ENCODE measurements at regions not wholly inside any gene's neighbourhood (a gene's known extent, or its start where the extent isn't known, plus 50 kb on each side); places are given as distances from the start of the nearest gene placed in this dataset.
"Not testable (repeated sequence)": the region's sequence is repeated elsewhere in the genome, so short reads cannot be mapped to it uniquely, and the experiment has no call there.

DNA sequence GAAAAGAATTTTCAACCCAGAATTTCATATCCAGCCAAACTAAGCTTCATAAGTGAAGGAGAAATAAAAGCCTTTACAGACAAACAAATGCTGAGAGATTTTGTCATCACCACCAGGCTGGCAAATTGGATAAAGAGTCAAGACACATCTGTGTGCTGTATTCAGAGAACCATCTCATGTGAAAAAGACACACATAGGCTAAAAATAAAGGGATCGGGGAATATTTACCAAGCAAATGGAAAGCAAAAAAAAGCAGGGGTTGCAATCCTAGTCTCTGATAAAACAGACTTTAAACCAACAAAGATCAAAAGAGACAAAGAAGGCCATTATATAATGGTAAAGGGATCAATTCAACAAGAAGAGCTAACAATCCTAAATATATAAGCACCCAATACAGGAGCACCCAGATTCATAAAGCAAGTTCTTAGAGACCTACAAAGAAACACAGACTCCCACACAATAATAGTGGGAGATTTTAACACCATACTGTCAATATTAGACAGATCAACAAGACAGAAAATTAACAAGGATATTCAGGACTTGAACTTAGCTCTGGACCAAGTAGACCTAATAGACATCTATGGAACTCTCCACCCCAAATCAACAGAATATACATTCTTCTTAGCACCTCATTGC lies 55.9 kb upstream of the ACSM6 start:
- CTCF ChIA-PET; intact Hi-C loops (cut with micrococcal nuclease); H3K27ac Mint-ChIP-seq; DNase-seq; H3K4me1 Mint-ChIP-seq (ENCODE audit: low read depth); H3K36me3 Mint-ChIP-seq (ENCODE audit: low read depth); H3K27me3 Mint-ChIP-seq (ENCODE audit: low read depth); H3K4me3 Mint-ChIP-seq; H3K9me3 Mint-ChIP-seq: not testable (repeated sequence)

GRCh38 chr10:95134490-95134889 lies 59.5 kb upstream of the ACSM6 start:
- intact Hi-C loops (cut with micrococcal nuclease): no loop called here
- H3K4me1 Mint-ChIP-seq (ENCODE audit: low read depth): no peaks in the 10 kb centered on the region
- no peaks in the 10 kb centered on the region for H3K36me3 Mint-ChIP-seq (ENCODE audit: low read depth)
- no peak overlapping the region for H3K27ac Mint-ChIP-seq
- H3K27me3 Mint-ChIP-seq (ENCODE audit: low read depth): no peaks in the 10 kb centered on the region
- H3K4me3 Mint-ChIP-seq: no peak overlapping the region
- DNase-seq: no peak
- CTCF ChIA-PET: interaction anchor here (1.0 to 2.4 kb wide), 6 partner anchors 107 to 231 kb away, joined by 4 to 16 read pairs (median 9); no protein-coding TSS in a partner anchor
- H3K9me3 Mint-ChIP-seq: no peaks in the 10 kb centered on the region

DNA sequence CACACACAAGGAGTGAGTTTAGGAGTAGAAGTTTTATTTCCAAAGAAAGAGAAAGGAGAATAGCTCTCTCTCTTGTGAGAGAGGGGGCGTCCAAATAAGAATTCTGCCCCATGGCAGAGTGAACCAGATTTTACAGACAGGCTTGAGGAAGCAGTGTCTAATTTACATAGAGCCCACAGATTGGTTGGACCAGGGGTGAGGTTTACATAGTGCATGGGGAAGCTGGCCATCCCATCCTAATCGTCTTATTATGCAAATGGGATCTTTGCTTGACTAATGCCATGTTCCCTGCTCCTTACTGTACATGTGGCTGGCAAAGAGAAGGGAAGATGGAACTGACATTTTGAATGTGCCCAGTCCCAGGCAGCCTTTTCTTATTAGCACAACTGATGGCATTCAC lies 60.0 kb upstream of the ACSM6 start:
- Mint-ChIP-seq H3K36me3 (ENCODE audit: low read depth) (no peaks in the 10 kb centered on the region), H3K4me3 (no peak overlapping the region), H3K27ac (no peak overlapping the region), H3K9me3 (no peaks in the 10 kb centered on the region), H3K27me3 (ENCODE audit: low read depth) (no peaks in the 10 kb centered on the region), H3K4me1 (ENCODE audit: low read depth) (no peaks in the 10 kb centered on the region)
- DNase-seq: no peak
- intact Hi-C loops (cut with micrococcal nuclease): loop anchor here (1.0 to 2.0 kb wide), 4 partner anchors 49 to 467 kb away; no protein-coding TSS in a partner anchor
- CTCF ChIA-PET: interaction anchor here (0.6 to 2.4 kb wide), 9 partner anchors 8 to 1153 kb away, joined by 3 to 16 read pairs (median 6); no protein-coding TSS in a partner anchor

DNA sequence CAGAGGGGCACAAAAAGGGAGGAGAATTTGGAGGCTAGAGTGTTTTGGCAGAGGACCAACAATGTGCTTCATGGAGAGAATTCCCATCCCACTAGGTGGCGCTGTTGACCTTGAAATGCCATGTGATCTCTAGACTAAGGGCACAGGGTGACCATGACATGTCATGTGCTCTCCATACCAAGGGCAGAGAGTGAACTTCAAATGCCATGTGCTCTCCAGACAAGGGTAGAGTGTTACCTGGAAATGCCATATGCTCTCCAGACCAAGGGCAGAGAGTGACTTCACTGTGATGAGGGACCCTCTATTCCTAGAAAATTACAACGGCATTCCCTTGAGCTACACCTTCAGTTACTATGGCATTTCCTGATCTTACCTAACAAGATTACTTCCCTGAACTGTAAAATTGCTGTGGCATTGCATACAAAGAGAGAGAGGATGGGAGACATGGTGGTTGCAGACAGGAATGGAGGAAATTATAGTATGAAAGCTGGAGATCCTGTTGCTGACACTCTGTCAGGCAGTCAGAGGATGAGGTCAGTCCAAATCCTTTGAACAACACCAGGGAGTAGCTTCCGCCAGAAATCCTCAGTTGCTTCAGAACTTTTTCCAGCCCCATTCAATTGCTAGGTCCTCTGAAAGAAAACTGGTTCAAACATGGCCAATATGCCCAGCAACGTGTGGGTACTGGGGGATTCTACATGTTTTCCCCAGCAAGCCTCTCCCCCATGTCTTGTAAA lies 60.9 kb upstream of the ACSM6 start:
- Mint-ChIP-seq H3K4me1 (ENCODE audit: low read depth) (no peaks in the 10 kb centered on the region), H3K4me3 (no peak overlapping the region), H3K9me3 (no peaks in the 10 kb centered on the region), H3K27me3 (ENCODE audit: low read depth) (no peaks in the 10 kb centered on the region), H3K36me3 (ENCODE audit: low read depth) (no peaks in the 10 kb centered on the region), H3K27ac (no peak overlapping the region)
- intact Hi-C loops (cut with micrococcal nuclease): loop anchor here (1.0 to 2.0 kb wide), 4 partner anchors 50 to 468 kb away; no protein-coding TSS in a partner anchor
- CTCF ChIA-PET: interaction anchor here (0.6 to 2.4 kb wide), 10 partner anchors 9 to 1153 kb away, joined by 3 to 16 read pairs (median 6); no protein-coding TSS in a partner anchor
- peak; percentile 88 for DNase-seq

- CTCF ChIA-PET; DNase-seq; H3K27me3 Mint-ChIP-seq (ENCODE audit: low read depth); intact Hi-C loops (cut with micrococcal nuclease); H3K27ac Mint-ChIP-seq; H3K9me3 Mint-ChIP-seq; H3K4me3 Mint-ChIP-seq; H3K36me3 Mint-ChIP-seq (ENCODE audit: low read depth); H3K4me1 Mint-ChIP-seq (ENCODE audit: low read depth): not testable (repeated sequence)
These were observed 61.1 kb upstream of the CYP2C8 start for GRCh38 chr10:95130429-95130828.

DNA sequence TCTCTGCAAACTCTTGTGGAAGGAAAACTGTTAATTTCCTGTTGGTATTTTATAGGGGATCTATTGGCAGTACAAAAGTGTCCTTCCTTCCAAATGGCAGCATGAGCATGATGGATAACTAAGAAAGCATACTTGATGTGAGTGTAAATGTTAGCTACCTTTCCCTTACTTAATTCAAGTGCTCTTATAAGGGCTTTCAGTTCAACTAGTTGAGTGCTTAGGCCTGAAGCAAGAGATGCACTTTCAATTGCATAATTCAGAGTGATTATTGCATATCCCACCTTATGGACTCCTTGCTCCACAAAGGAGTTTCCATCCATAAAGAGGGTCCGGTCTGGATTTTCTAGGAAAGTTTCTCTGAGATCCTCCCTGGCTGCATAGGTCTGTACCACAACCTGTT lies 56.3 kb upstream of the CYP2C8 start:
- CTCF ChIA-PET: interaction anchor here (2.5 kb wide), 1 partner anchor 118 kb away, joined by 7 read pairs; no protein-coding TSS in a partner anchor
- no peak overlapping the region for H3K27ac Mint-ChIP-seq
- H3K4me3 Mint-ChIP-seq: no peak overlapping the region
- intact Hi-C loops (cut with micrococcal nuclease): no loop called here
- H3K27me3 Mint-ChIP-seq (ENCODE audit: low read depth): no peaks in the 10 kb centered on the region
- H3K9me3 Mint-ChIP-seq: peaks cover 5% of the 10 kb centered on the region
- no peak for DNase-seq
- no peaks in the 10 kb centered on the region for H3K4me1 Mint-ChIP-seq (ENCODE audit: low read depth)
- H3K36me3 Mint-ChIP-seq (ENCODE audit: low read depth): no peaks in the 10 kb centered on the region

DNA sequence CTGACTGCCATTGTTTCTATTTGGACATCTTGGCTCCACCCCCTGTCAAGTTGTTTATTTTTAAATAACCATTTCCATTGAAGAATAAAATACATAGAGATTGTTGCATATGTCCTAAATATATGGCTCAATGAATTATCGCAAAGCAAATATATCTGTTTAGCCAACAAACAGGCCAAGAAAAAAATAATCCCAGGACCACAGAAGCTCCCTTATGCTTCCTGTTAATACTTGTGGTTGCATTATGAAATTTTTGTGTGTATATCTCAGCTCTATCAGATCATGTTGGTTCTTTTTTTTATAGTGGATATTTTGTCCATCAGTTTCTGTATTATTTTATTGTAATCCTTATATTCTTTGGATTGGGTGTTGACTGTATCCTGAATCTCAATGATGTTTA lies 53.4 kb upstream of the CYP2C8 start:
- no peak overlapping the region for H3K4me3 Mint-ChIP-seq
- CTCF ChIA-PET: interaction anchor here (0.6 kb wide), 1 partner anchor 123 kb away, joined by 3 read pairs; no protein-coding TSS in a partner anchor
- no peaks in the 10 kb centered on the region for H3K4me1 Mint-ChIP-seq (ENCODE audit: low read depth)
- peaks cover 4% of the 10 kb centered on the region for H3K27me3 Mint-ChIP-seq (ENCODE audit: low read depth)
- intact Hi-C loops (cut with micrococcal nuclease): no loop called here
- no peaks in the 10 kb centered on the region for H3K36me3 Mint-ChIP-seq (ENCODE audit: low read depth)
- H3K27ac Mint-ChIP-seq: no peak overlapping the region
- DNase-seq: no peak
- peaks cover 12% of the 10 kb centered on the region for H3K9me3 Mint-ChIP-seq

- Mint-ChIP-seq H3K36me3 (ENCODE audit: low read depth) (no peaks in the 10 kb centered on the region), H3K9me3 (peaks cover 12% of the 10 kb centered on the region), H3K4me1 (ENCODE audit: low read depth) (no peaks in the 10 kb centered on the region), H3K27me3 (ENCODE audit: low read depth) (peaks cover 4% of the 10 kb centered on the region), H3K27ac (no peak overlapping the region), H3K4me3 (no peak overlapping the region)
- intact Hi-C loops (cut with micrococcal nuclease): no loop called here
- DNase-seq: no peak
- CTCF ChIA-PET: interaction anchor here (0.6 kb wide), 1 partner anchor 123 kb away, joined by 3 read pairs; no protein-coding TSS in a partner anchor
These were observed 52.6 kb upstream of the CYP2C8 start for GRCh38 chr10:95121904-95122303.
